ENCODE measurements at regions not wholly inside any gene's neighbourhood (a gene's known extent, or its start where the extent isn't known, plus 50 kb on each side); places are given as distances from the start of the nearest gene placed in this dataset.

- TF ChIP-seq POLR2A (IDR thresholded peaks at IDR 0.05), result no peak
- TF ChIP-seq CTCF (IDR thresholded peaks at IDR 0.05), result no peak
These were observed 769.3 kb downstream of the VGLL3 start for GRCh38 chr3:86221601-86222000.
